ENCODE measurements at regions not wholly inside any gene's neighbourhood (a gene's known extent, or its start where the extent isn't known, plus 50 kb on each side); places are given as distances from the start of the nearest gene placed in this dataset.
A peak's percentile ranks its signal among the peaks of the same experiment; 100 is the strongest.

- no peaks in the 10 kb centered on the region for H3K9me3 ChIP-seq
- peak; percentile 75 for ATAC-seq
- intact Hi-C loops (cut with DNase I, micrococcal nuclease), result no loop called here
These were observed 358.3 kb upstream of the CFAP20DC start for GRCh38 chr3:59408047-59408624.

GRCh38 chr3:59407425-59407824 is 357.6 kb upstream of the CFAP20DC start:
- H3K36me3 ChIP-seq (ENCODE audit: low read depth), result no peaks in the 10 kb centered on the region
- intact Hi-C loops (cut with DNase I, micrococcal nuclease), result no loop called here
- no peaks in the 10 kb centered on the region for H3K9me3 ChIP-seq
- H3K4me1 ChIP-seq (ENCODE audit: low read depth), result peaks cover 19% of the 10 kb centered on the region
- H3K4me3 ChIP-seq, result no peak overlapping the region
- TF ChIP-seq CTCF (IDR thresholded peaks at IDR 0.05), result no peak
- ATAC-seq (peak; percentile 9), DNase-seq (no peak)

More at GRCh38 chr3:59408047-59408624, 358.3 kb upstream of the CFAP20DC start:
- DNase-seq, result no peak
- H3K36me3 ChIP-seq (ENCODE audit: low read depth), result no peaks in the 10 kb centered on the region
- TF ChIP-seq CTCF (IDR thresholded peaks at IDR 0.05), result no peak
- H3K4me3 ChIP-seq, result no peak overlapping the region
- H3K4me1 ChIP-seq (ENCODE audit: low read depth), result peaks cover 19% of the 10 kb centered on the region

GRCh38 chr3:59406943-59407342 is 357.1 kb upstream of the CFAP20DC start:
- peaks cover 19% of the 10 kb centered on the region for H3K4me1 ChIP-seq (ENCODE audit: low read depth)
- H3K4me3 ChIP-seq, result no peak overlapping the region
- intact Hi-C loops (cut with DNase I, micrococcal nuclease), result no loop called here
- TF ChIP-seq CTCF (IDR thresholded peaks at IDR 0.05), result no peak
- no peak for DNase-seq
- H3K9me3 ChIP-seq, result no peaks in the 10 kb centered on the region
- ATAC-seq, result peak; percentile 18
- H3K36me3 ChIP-seq (ENCODE audit: low read depth), result no peaks in the 10 kb centered on the region

- ATAC-seq (no peak), DNase-seq (no peak)
- Histone ChIP-seq H3K9me3 (no peaks in the 10 kb centered on the region), H3K4me1 (ENCODE audit: low read depth) (peaks cover 19% of the 10 kb centered on the region), H3K36me3 (ENCODE audit: low read depth) (no peaks in the 10 kb centered on the region), H3K4me3 (no peak overlapping the region)
- no peak for TF ChIP-seq CTCF (IDR thresholded peaks at IDR 0.05)
- intact Hi-C loops (cut with DNase I, micrococcal nuclease), result no loop called here
These were observed 355.0 kb upstream of the CFAP20DC start for GRCh38 chr3:59404851-59405250.

- ATAC-seq (peak; percentile 66), DNase-seq (peak in 1 of 3 donors; percentile 55)
- no peaks in the 10 kb centered on the region for H3K9me3 ChIP-seq
- H3K4me1 ChIP-seq (ENCODE audit: low read depth), result peaks cover 19% of the 10 kb centered on the region
- no peaks in the 10 kb centered on the region for H3K36me3 ChIP-seq (ENCODE audit: low read depth)
- no peak for TF ChIP-seq CTCF (IDR thresholded peaks at IDR 0.05)
- intact Hi-C loops (cut with DNase I, micrococcal nuclease), result no loop called here
- H3K4me3 ChIP-seq, result no peak overlapping the region
These were observed 354.2 kb upstream of the CFAP20DC start for GRCh38 chr3:59404064-59404463.

- no peak for TF ChIP-seq CTCF (IDR thresholded peaks at IDR 0.05)
- H3K4me3 ChIP-seq, result no peak overlapping the region
- peaks cover 11% of the 10 kb centered on the region for H3K4me1 ChIP-seq (ENCODE audit: low read depth)
- H3K36me3 ChIP-seq (ENCODE audit: low read depth), result no peaks in the 10 kb centered on the region
- no peak for DNase-seq
- H3K9me3 ChIP-seq, result no peaks in the 10 kb centered on the region
- intact Hi-C loops (cut with DNase I, micrococcal nuclease), result no loop called here
- no peak for ATAC-seq
These were observed 352.1 kb upstream of the CFAP20DC start for GRCh38 chr3:59401924-59402323.

Data from mucosa of descending colon (tissue), 3 donors.